Mesenchymal stem cell (in vitro differentiated cells and primary cell): ENCODE measurements at regions not wholly inside any gene's neighbourhood (a gene's known extent, or its start where the extent isn't known, plus 50 kb on each side); places are given as distances from the start of the nearest gene placed in this dataset.
A peak's percentile ranks its signal among the peaks of the same experiment; 100 is the strongest.

Experiments
- DNase-seq: peaks from one replicate; pipeline ENCODE4 v3.0.0-alpha.2; 2013
- H2AFZ ChIP-seq: one replicate; pipeline ENCODE4 v1.6.1; 2013; ENCODE audit warnings: low read depth, mild to moderate bottlenecking, control low read depth, inconsistent platforms, low read length, moderate library complexity
- H2AK5ac ChIP-seq: 2 replicates; pipeline ENCODE4 v1.6.1; 2013; ENCODE audit warnings: low read length, moderate library complexity, mild to moderate bottlenecking, inconsistent platforms; ENCODE audit not compliant: severe bottlenecking
- H2BK120ac ChIP-seq: one replicate; pipeline ENCODE4 v1.6.1; 2013; ENCODE audit warnings: low read depth, mild to moderate bottlenecking, inconsistent platforms, low read length, moderate library complexity
- H2BK12ac ChIP-seq, 2 experiments: one replicate each; pipeline ENCODE4 v1.6.1; 2013; ENCODE audit warnings: inconsistent platforms in 2 of 2, low read length in 2 of 2, mild to moderate bottlenecking in 2 of 2, moderate library complexity in 2 of 2, control low read depth in 1 of 2
- H2BK15ac ChIP-seq: one replicate; pipeline ENCODE4 v1.6.1; 2013; ENCODE audit warnings: mild to moderate bottlenecking, low read depth, inconsistent platforms; ENCODE audit not compliant: poor library complexity, severe bottlenecking
- H2BK5ac ChIP-seq: 2 replicates; pipeline ENCODE4 v1.6.1; 2013; ENCODE audit warnings: low read depth, mild to moderate bottlenecking, low read length, control low read depth, inconsistent platforms; ENCODE audit not compliant: poor library complexity, severe bottlenecking
- H3K14ac ChIP-seq, 2 experiments: one replicate each; pipeline ENCODE4 v1.6.1; 2013; ENCODE audit warnings: inconsistent platforms in 2 of 2, low read length in 2 of 2, control low read depth in 1 of 2, mild to moderate bottlenecking in 1 of 2, moderate library complexity in 1 of 2
- H3K18ac ChIP-seq, 2 experiments: one replicate each; pipeline ENCODE4 v1.6.1; 2013; ENCODE audit warnings: inconsistent platforms in 2 of 2, low read length in 2 of 2, control low read depth in 1 of 2, low read depth in 1 of 2, mild to moderate bottlenecking in 1 of 2
- H3K23ac ChIP-seq, 2 experiments: one replicate each; pipeline ENCODE4 v1.6.1; 2013; ENCODE audit warnings: inconsistent platforms in 2 of 2, low read length in 2 of 2, mild to moderate bottlenecking in 2 of 2, moderate library complexity in 2 of 2, control low read depth in 1 of 2
- H3K27ac ChIP-seq: 2 replicates; pipeline ENCODE4 v1.5.1; 2013; ENCODE audit warnings: mild to moderate bottlenecking, moderate library complexity, low read length, control low read depth, inconsistent platforms; ENCODE audit not compliant: poor library complexity, severe bottlenecking
- H3K27me3 ChIP-seq, 2 experiments: 2 replicates each; pipeline versions ENCODE4 v1.6.1 to v1.7.0; 2013; ENCODE audit warnings: low read length in 2 of 2, mild to moderate bottlenecking in 2 of 2, moderate library complexity in 2 of 2, control low read depth in 1 of 2, inconsistent platforms in 1 of 2; ENCODE audit not compliant: control insufficient read depth in 1 of 2, insufficient read depth in 1 of 2
- H3K36me3 ChIP-seq, 2 experiments: 2 replicates each; pipeline versions ENCODE4 v1.6.1 to v1.7.0; 2013; ENCODE audit warnings: low read length in 2 of 2, control low read depth in 1 of 2, inconsistent platforms in 1 of 2, low read depth in 1 of 2, mild to moderate bottlenecking in 1 of 2; ENCODE audit not compliant: insufficient read depth in 2 of 2, control insufficient read depth in 1 of 2
- H3K4ac ChIP-seq, 2 experiments: one replicate each; pipeline ENCODE4 v1.6.1; 2013; ENCODE audit warnings: inconsistent platforms in 2 of 2, low read length in 2 of 2, mild to moderate bottlenecking in 2 of 2, moderate library complexity in 2 of 2, control low read depth in 1 of 2, low read depth in 1 of 2
- H3K4me1 ChIP-seq: 2 replicates; pipeline ENCODE4 v1.6.1; 2013; ENCODE audit warnings: low read depth, low read length, control low read depth; ENCODE audit not compliant: control insufficient read depth, insufficient read depth
- H3K4me2 ChIP-seq: 2 replicates; pipeline ENCODE4 v1.6.1; 2013; ENCODE audit warnings: low read length, mild to moderate bottlenecking, inconsistent platforms; ENCODE audit not compliant: poor library complexity, severe bottlenecking
- H3K4me3 ChIP-seq, 2 experiments: 2 replicates each; pipeline versions ENCODE4 v1.5.1 to v1.7.0; 2013; ENCODE audit warnings: low read length in 2 of 2, mild to moderate bottlenecking in 2 of 2, control low read depth in 1 of 2, low read depth in 1 of 2; ENCODE audit not compliant: insufficient read depth in 1 of 2
- H3K79me1 ChIP-seq: replicated peaks from 2 replicates; pipeline ENCODE4 v1.6.1; 2013; ENCODE audit warnings: mild to moderate bottlenecking, control low read depth, low read length, inconsistent platforms; ENCODE audit not compliant: poor library complexity, severe bottlenecking
- H3K9ac ChIP-seq: 2 replicates; pipeline ENCODE4 v1.7.0; 2013; ENCODE audit warnings: mild to moderate bottlenecking, low read length, moderate library complexity
- H3K9me3 ChIP-seq: 2 replicates; pipeline ENCODE4 v1.7.0; 2013; ENCODE audit warnings: mild to moderate bottlenecking, low read length; ENCODE audit not compliant: control insufficient read depth
- H4K8ac ChIP-seq: one replicate; pipeline ENCODE4 v1.6.1; 2013; ENCODE audit warnings: inconsistent platforms, mild to moderate bottlenecking, low read length, moderate library complexity
- H4K91ac ChIP-seq: one replicate; pipeline ENCODE4 v1.6.1; 2013; ENCODE audit warnings: mild to moderate bottlenecking, low read length, inconsistent platforms
- whole genome bisulfite sequencing: methylation state at CpG from one replicate; pipeline ENCODE4 v1.1.7; 2013; ENCODE audit warnings: mixed read lengths; 5-methylcytosine and 5-hydroxymethylcytosine counted together

DNA sequence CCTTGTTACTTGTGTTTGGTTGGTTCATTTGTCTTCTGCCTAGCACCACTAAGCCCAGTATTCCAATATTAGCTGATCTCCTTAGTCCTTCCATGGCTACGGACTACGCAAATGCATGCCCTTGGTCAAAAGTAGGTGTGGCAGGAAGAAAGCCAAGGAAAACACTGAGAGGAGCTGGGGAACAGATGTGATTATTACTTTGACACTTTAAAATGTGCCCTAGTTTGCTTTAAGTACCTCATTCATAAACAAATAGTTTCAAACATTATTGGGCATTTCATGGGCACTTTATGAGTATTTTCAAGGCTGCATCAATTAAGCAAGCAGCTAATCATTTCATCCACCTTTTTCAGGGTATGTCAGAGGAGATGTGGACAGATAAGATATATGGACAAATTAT is 60.1 kb upstream of the HDDC2 start:
- H2BK120ac ChIP-seq: no peak overlapping the region

GRCh38 chr6:125363039-125363823 is 61.5 kb upstream of the HDDC2 start:
- Histone ChIP-seq H3K14ac (peak overlapping the region in 1 of 2 experiments; percentile 79), H3K4me2 (peak overlapping the region; percentile 76), H3K27ac (peak overlapping the region; percentile 24), H3K79me1 (no peaks in the 10 kb centered on the region), H3K36me3 (no peaks in the 10 kb centered on the region), H3K23ac (peak overlapping the region in 1 of 2 experiments; percentile 3), H3K27me3 (peaks cover 0 to 5% of the 10 kb centered on the region in 2 experiments), H2AFZ (peak overlapping the region; percentile 74), H3K9ac (peak overlapping the region; percentile 80), H3K4ac (peak overlapping the region; percentile 78 to 80), H4K91ac (peak overlapping the region; percentile 90), H2BK5ac (no peak overlapping the region), H2BK15ac (peak overlapping the region; percentile 93), H4K8ac (peak overlapping the region; percentile 67), H3K9me3 (no peaks in the 10 kb centered on the region), H2AK5ac (no peak overlapping the region), H2BK120ac (peak overlapping the region; percentile 94), H3K4me3 (peak overlapping the region; percentile 59 to 76), H2BK12ac (peak overlapping the region; percentile 18 to 75), H3K18ac (peak overlapping the region; percentile 85 to 92), H3K4me1 (peaks cover 7% of the 10 kb centered on the region)
- DNase-seq: peak; percentile 80
- under 1% methylated on average over 38 of the region's 44 CpGs for WGBS

More for the DNA sequence above, 60.1 kb upstream of the HDDC2 start:
- WGBS: 92% methylated on average over 2 of the region's 2 CpGs
- H3K9ac ChIP-seq: no peak overlapping the region
- peaks cover 0 to 12% of the 10 kb centered on the region in 2 experiments for H3K27me3 ChIP-seq
- no peaks in the 10 kb centered on the region for H3K36me3 ChIP-seq
- H2AK5ac ChIP-seq: no peak overlapping the region
- no peak overlapping the region for H3K4ac ChIP-seq
- H2AFZ ChIP-seq: no peak overlapping the region
- H3K4me1 ChIP-seq: peaks cover 7% of the 10 kb centered on the region
- H3K4me3 ChIP-seq: no peak overlapping the region
- no peak overlapping the region for H4K8ac ChIP-seq
- no peaks in the 10 kb centered on the region for H3K79me1 ChIP-seq
- H3K27ac ChIP-seq: no peak overlapping the region
- no peak overlapping the region for H3K18ac ChIP-seq
- H3K9me3 ChIP-seq: no peaks in the 10 kb centered on the region
- H3K4me2 ChIP-seq: no peak overlapping the region
- no peak overlapping the region for H2BK12ac ChIP-seq
- no peak overlapping the region for H4K91ac ChIP-seq
- H3K23ac ChIP-seq: no peak overlapping the region
- H2BK15ac ChIP-seq: no peak overlapping the region
- no peak overlapping the region for H2BK5ac ChIP-seq
- DNase-seq: no peak
- H3K14ac ChIP-seq: no peak overlapping the region

DNA sequence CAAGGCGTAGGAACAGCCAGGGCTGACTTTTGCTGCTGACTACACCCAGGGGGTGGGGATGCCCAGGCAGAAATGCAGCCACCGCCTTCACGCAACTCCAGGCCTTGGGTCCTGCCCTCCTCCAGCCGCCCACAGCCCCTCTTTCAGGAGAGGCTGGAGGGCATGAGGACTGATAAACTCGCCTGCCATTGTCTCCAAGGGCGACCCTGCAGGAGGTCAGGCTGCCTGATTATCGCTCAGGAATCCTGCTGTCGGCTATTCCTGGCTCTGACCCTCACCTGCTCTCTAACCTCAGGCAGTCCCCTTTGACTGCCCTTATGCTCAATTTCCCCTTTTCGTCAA is 62.0 kb upstream of the HDDC2 start:
- Histone ChIP-seq H3K4me2 (peak overlapping the region; percentile 76), H2AFZ (peak overlapping the region; percentile 74), H2BK15ac (peak overlapping the region; percentile 93), H3K14ac (peak overlapping the region in 1 of 2 experiments; percentile 82), H3K4me1 (peaks cover 7% of the 10 kb centered on the region), H3K79me1 (no peaks in the 10 kb centered on the region), H2BK12ac (peak overlapping the region; percentile 18 to 89), H4K8ac (peak overlapping the region; percentile 67), H3K36me3 (no peaks in the 10 kb centered on the region), H3K9me3 (no peaks in the 10 kb centered on the region), H3K27me3 (peaks cover 0 to 5% of the 10 kb centered on the region in 2 experiments), H3K23ac (peak overlapping the region in 1 of 2 experiments; percentile 98), H3K9ac (peak overlapping the region; percentile 80), H4K91ac (peak overlapping the region; percentile 70), H3K4ac (peak overlapping the region in 1 of 2 experiments; percentile 32), H2BK5ac (no peak overlapping the region), H3K18ac (peak overlapping the region; percentile 85 to 92), H3K4me3 (peak overlapping the region; percentile 59 to 76), H2AK5ac (no peak overlapping the region), H2BK120ac (no peak overlapping the region), H3K27ac (no peak overlapping the region)
- WGBS: 8% methylated on average over 9 of the region's 9 CpGs
- no peak for DNase-seq

GRCh38 chr6:125365230-125365629 is 63.5 kb upstream of the HDDC2 start:
- Histone ChIP-seq H3K79me1 (no peaks in the 10 kb centered on the region), H3K27ac (no peak overlapping the region), H2AFZ (no peak overlapping the region), H3K18ac (no peak overlapping the region), H3K9me3 (no peaks in the 10 kb centered on the region), H3K4ac (no peak overlapping the region), H2BK15ac (no peak overlapping the region), H3K4me2 (no peak overlapping the region), H3K14ac (no peak overlapping the region), H3K4me1 (peaks cover 7% of the 10 kb centered on the region), H2BK5ac (no peak overlapping the region), H3K36me3 (no peaks in the 10 kb centered on the region), H2AK5ac (no peak overlapping the region), H4K91ac (no peak overlapping the region), H2BK120ac (no peak overlapping the region), H3K23ac (no peak overlapping the region), H4K8ac (no peak overlapping the region), H3K9ac (no peak overlapping the region), H2BK12ac (no peak overlapping the region), H3K4me3 (no peak overlapping the region), H3K27me3 (peaks cover 0 to 5% of the 10 kb centered on the region in 2 experiments)
- WGBS: 91% methylated on average over 5 of the region's 5 CpGs
- no peak for DNase-seq
